ENCODE measurements at regions not wholly inside any gene's neighbourhood (a gene's known extent, or its start where the extent isn't known, plus 50 kb on each side); places are given as distances from the start of the nearest gene placed in this dataset.
A peak's percentile ranks its signal among the peaks of the same experiment; 100 is the strongest.

DNA sequence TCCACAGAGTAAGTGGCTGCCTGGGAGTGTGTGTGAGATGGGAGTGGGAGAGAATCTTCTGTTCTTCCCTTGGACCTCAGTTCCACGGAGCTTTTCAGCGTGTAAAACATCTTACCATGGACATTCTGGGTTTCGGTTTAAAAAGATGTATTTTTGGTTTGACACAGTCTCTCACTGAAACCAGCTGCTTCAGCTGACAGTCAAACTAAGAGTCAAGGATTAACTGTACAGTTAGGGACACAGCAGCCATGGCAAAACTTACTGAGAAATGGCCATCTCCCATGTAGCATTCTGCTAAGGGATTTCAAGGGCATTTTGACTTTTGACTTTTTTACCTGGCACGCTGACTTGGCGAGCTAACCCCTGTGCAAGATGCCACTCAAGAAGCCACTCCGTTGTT is 93.8 kb upstream of the IL12B start (continued):
- peak; percentile 50; the same call in 1 of the 2 replicates for TF ChIP-seq NFIC (IDR thresholded peaks at IDR 0.05; ENCODE audit: low read depth, low read length)
- TF ChIP-seq RELB (IDR thresholded peaks at IDR 0.05; ENCODE audit: low read depth): no peak
- no peak for TF ChIP-seq EZH2 (IDR thresholded peaks at IDR 0.05; ENCODE audit: borderline replicate concordance, control insufficient read depth, low read depth, low read length)
- no peak for TF ChIP-seq NR2F1 (conservative IDR thresholded peaks at IDR 0.05)
- TF ChIP-seq, protein P1, sequence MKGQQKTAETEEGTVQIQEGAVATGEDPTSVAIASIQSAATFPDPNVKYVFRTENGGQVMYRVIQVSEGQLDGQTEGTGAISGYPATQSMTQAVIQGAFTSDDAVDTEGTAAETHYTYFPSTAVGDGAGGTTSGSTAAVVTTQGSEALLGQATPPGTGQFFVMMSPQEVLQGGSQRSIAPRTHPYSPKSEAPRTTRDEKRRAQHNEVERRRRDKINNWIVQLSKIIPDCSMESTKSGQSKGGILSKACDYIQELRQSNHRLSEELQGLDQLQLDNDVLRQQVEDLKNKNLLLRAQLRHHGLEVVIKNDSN (IDR thresholded peaks at IDR 0.05; ENCODE audit: borderline replicate concordance, extremely low read length, insufficient read depth, low read depth, low read length): no peak
- TF ChIP-seq MXI1 (IDR thresholded peaks at IDR 0.05; ENCODE audit: low read depth, low read length): no peak
- TF ChIP-seq CBFB (IDR thresholded peaks at IDR 0.05; ENCODE audit: low read depth): no peak
- TF ChIP-seq IKZF1 (conservative IDR thresholded peaks at IDR 0.05): 0 out of 2 replicates have a peak, but pooled peaks have one; percentile 45
- TF ChIP-seq MEF2A (IDR thresholded peaks at IDR 0.05; ENCODE audit: insufficient read depth, low read depth, low read length): 0 out of 2 replicates have a peak, but pooled peaks have one; percentile 23
- TF ChIP-seq JUNB (IDR thresholded peaks at IDR 0.05): peak; percentile 79
- no peak for TF ChIP-seq ATF3 (IDR thresholded peaks at IDR 0.05; ENCODE audit: borderline replicate concordance, extremely low read depth, low read depth, low read length)

Data from GM12878 (cell line).